Endothelial cell of umbilical vein (primary cell): ENCODE measurements at regions not wholly inside any gene's neighbourhood (a gene's known extent, or its start where the extent isn't known, plus 50 kb on each side); places are given as distances from the start of the nearest gene placed in this dataset.

ENCODE experiments used
- BruUV-seq: library from RNA; stranded (reverse); fragments of 400-500 nt; replicated peaks from 2 replicates; lab custom pipeline; 2021; lab: Mats Ljungman, UMichigan
- CTCF ChIA-PET: fragments of 300-600, 350-600 bp; sonication (Branson Sonifier 250); formaldehyde crosslinking; loops from one replicate; lab custom pipeline; 2021; ENCODE audit warnings: antibody characterized with exemption, inconsistent platforms; lab: Charles Lee
- POLR2A ChIA-PET: fragments of 300-600, 350-600 bp; sonication (Branson Sonifier 250); formaldehyde crosslinking; loops from one replicate; lab custom pipeline; 2021; ENCODE audit warnings: antibody characterized with exemption, inconsistent platforms; lab: Charles Lee
- DNase-seq: peaks from one replicate; pipeline ENCODE4 v3.0.0-alpha.2; 2011; ENCODE audit warnings: low read depth, low spot score
- FAIRE-seq: peaks from 2 replicates; lab custom pipeline; 2011; peaks lifted over from hg19 to GRCh38; lab: Jason Lieb, UNC
- H2AFZ ChIP-seq: 2 replicates; pipeline ENCODE4 v1.6.0; 2012; ENCODE audit warnings: low read depth, low read length, control low read depth, inconsistent platforms
- H3K27ac ChIP-seq: 2 replicates; pipeline ENCODE4 v1.5.1; 2011; ENCODE audit warnings: low read depth, mild to moderate bottlenecking, control low read depth, low read length, moderate library complexity; ENCODE audit not compliant: insufficient read depth
- H3K27me3 ChIP-seq, 2 experiments: 2 replicates each; pipeline versions ENCODE4 v1.6.0 to v1.6.1; 2011; ENCODE audit warnings: low read length in 2 of 2, mixed read lengths in 1 of 2; ENCODE audit not compliant: control insufficient read depth in 2 of 2, insufficient read depth in 2 of 2
- H3K36me3 ChIP-seq, 2 experiments: 2 replicates in 1 of 2; 3 replicates in 1 of 2; pipeline ENCODE4 v1.5.1; 2011; ENCODE audit warnings: low read length in 2 of 2, mild to moderate bottlenecking in 1 of 2, moderate library complexity in 1 of 2; ENCODE audit not compliant: control insufficient read depth in 2 of 2, insufficient read depth in 2 of 2; ENCODE audit errors: extremely low read depth in 1 of 2
- H3K4me1 ChIP-seq: 3 replicates; pipeline ENCODE4 v1.5.1; 2011; ENCODE audit warnings: mild to moderate bottlenecking, low read length; ENCODE audit not compliant: control insufficient read depth, insufficient read depth; ENCODE audit errors: extremely low read depth
- H3K4me2 ChIP-seq: 2 replicates; pipeline ENCODE4 v1.6.1; 2011; ENCODE audit warnings: low read length, control low read depth, mixed read lengths; ENCODE audit not compliant: insufficient read depth
- H3K4me3 ChIP-seq, 3 experiments: fragments of 200-600 bp in 1 of 3; sonication (generic), shearing (Covaris generic) in 1 of 3; replicated peaks in 1 of 3; 2 replicates each; pipeline ENCODE4 v1.5.1; 2011 to 2016; ENCODE audit warnings: control low read depth in 3 of 3, low read length in 3 of 3, mild to moderate bottlenecking in 2 of 3, inconsistent platforms in 1 of 3, low read depth in 1 of 3, moderate library complexity in 1 of 3; ENCODE audit not compliant: insufficient read depth in 1 of 3
- H3K79me2 ChIP-seq: 2 replicates; pipeline ENCODE4 v1.6.0; 2012; ENCODE audit warnings: low read length, inconsistent platforms; ENCODE audit not compliant: control insufficient read depth, insufficient read depth
- H3K9ac ChIP-seq: replicated peaks from 2 replicates; pipeline ENCODE3; 2011; ENCODE audit warnings: low read length, control low read depth; ENCODE audit not compliant: insufficient read depth; ENCODE audit errors: extremely low read depth
- H3K9me1 ChIP-seq: replicated peaks from 3 replicates; pipeline ENCODE4 v1.6.0; 2011; ENCODE audit warnings: mild to moderate bottlenecking, low read length; ENCODE audit not compliant: control insufficient read depth, insufficient read depth; ENCODE audit errors: extremely low read depth
- H3K9me3 ChIP-seq: replicated peaks from 2 replicates; pipeline ENCODE4 v1.5.1; 2012; ENCODE audit warnings: low read length, inconsistent platforms; ENCODE audit not compliant: control insufficient read depth, insufficient read depth
- H4K20me1 ChIP-seq: replicated peaks from 2 replicates; pipeline ENCODE3; 2011; ENCODE audit warnings: mild to moderate bottlenecking, low read length; ENCODE audit not compliant: control insufficient read depth, insufficient read depth; ENCODE audit errors: extremely low read depth
- EZH2 ChIP-seq: IDR thresholded peaks from 2 replicates; pipeline ENCODE4 v1.6.1; 2012; ENCODE audit warnings: borderline replicate concordance, low read depth, mild to moderate bottlenecking, moderate library complexity, low read length, inconsistent platforms; ENCODE audit not compliant: severe bottlenecking
- FOS ChIP-seq: IDR thresholded peaks from 2 replicates; pipeline ENCODE4 v1.6.1; 2011; ENCODE audit warnings: mild to moderate bottlenecking, low read length, moderate library complexity, borderline replicate concordance; ENCODE audit not compliant: insufficient read depth
- GATA2 ChIP-seq: IDR thresholded peaks from 2 replicates; pipeline ENCODE4 v1.7.0; 2011; ENCODE audit warnings: low read depth, mild to moderate bottlenecking, moderate library complexity, mixed read lengths, low read length; ENCODE audit not compliant: insufficient read length, insufficient read depth
- JUN ChIP-seq: IDR thresholded peaks from 2 replicates; pipeline ENCODE4 v1.6.1; 2011; ENCODE audit warnings: borderline replicate concordance, low read depth; ENCODE audit not compliant: insufficient read length, insufficient read depth
- MAX ChIP-seq: IDR thresholded peaks from 2 replicates; pipeline ENCODE4 v1.6.1; 2011; ENCODE audit not compliant: insufficient read depth, insufficient read length
- MYC ChIP-seq: IDR thresholded peaks from one replicate; pipeline ENCODE4 v1.6.1; 2011; ENCODE audit warnings: mild to moderate bottlenecking, low read depth, low read length
- POLR2A ChIP-seq: IDR thresholded peaks from 2 replicates; pipeline ENCODE4 v1.6.1; 2012; ENCODE audit warnings: low read depth, mild to moderate bottlenecking, control low read depth, low read length
- POLR2AphosphoS5 ChIP-seq: IDR thresholded peaks from 2 replicates; pipeline ENCODE4 v1.6.1; 2012; ENCODE audit warnings: low read depth, mild to moderate bottlenecking, control low read depth, low read length, moderate library complexity; ENCODE audit not compliant: insufficient read depth
- dilution Hi-C: fragments of 300-500 bp; cut with MboI; formaldehyde crosslinking; loops from one replicate; pipeline ENCODE4 v1.15.0; 2019; ENCODE audit warnings: low sequenced_read_pairs; ENCODE audit not compliant: extremely low pct_ligation_motif_present
- intact Hi-C: fragments of 100-400 bp; cut with micrococcal nuclease; formaldehyde crosslinking; loops from one replicate; pipeline ENCODE4 v1.10.0; 2022
- TF ChIP-seq, protein P1 (sequence below), 2 donors: IDR thresholded peaks; 1 replicate in 1 of 2; 2 replicates in 1 of 2; pipeline ENCODE4 v1.5.1; 2011; ENCODE audit warnings: low read length in 2 of 2, mild to moderate bottlenecking in 2 of 2, moderate library complexity in 2 of 2, control low read depth in 1 of 2, inconsistent platforms in 1 of 2, low read depth in 1 of 2; ENCODE audit not compliant: insufficient read depth in 1 of 2; ENCODE audit errors: extremely low read depth in 1 of 2

- H3K4me1 ChIP-seq = no peaks in the 10 kb centered on the region
- no peaks in the 10 kb centered on the region for H4K20me1 ChIP-seq
- H3K4me3 ChIP-seq = no peak overlapping the region
- H3K9ac ChIP-seq = no peak overlapping the region
- H3K79me2 ChIP-seq = no peaks in the 10 kb centered on the region
- H3K36me3 ChIP-seq = no peaks in the 10 kb centered on the region
- DNase-seq (no peak), FAIRE-seq (no peak)
- TF ChIP-seq GATA2 (no peak), FOS (no peak), POLR2AphosphoS5 (no peak), POLR2A (no peak), EZH2 (no peak), JUN (no peak), MYC (no peak), MAX (no peak)
- TF ChIP-seq, protein P1, sequence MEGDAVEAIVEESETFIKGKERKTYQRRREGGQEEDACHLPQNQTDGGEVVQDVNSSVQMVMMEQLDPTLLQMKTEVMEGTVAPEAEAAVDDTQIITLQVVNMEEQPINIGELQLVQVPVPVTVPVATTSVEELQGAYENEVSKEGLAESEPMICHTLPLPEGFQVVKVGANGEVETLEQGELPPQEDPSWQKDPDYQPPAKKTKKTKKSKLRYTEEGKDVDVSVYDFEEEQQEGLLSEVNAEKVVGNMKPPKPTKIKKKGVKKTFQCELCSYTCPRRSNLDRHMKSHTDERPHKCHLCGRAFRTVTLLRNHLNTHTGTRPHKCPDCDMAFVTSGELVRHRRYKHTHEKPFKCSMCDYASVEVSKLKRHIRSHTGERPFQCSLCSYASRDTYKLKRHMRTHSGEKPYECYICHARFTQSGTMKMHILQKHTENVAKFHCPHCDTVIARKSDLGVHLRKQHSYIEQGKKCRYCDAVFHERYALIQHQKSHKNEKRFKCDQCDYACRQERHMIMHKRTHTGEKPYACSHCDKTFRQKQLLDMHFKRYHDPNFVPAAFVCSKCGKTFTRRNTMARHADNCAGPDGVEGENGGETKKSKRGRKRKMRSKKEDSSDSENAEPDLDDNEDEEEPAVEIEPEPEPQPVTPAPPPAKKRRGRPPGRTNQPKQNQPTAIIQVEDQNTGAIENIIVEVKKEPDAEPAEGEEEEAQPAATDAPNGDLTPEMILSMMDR (IDR thresholded peaks at IDR 0.05; ENCODE audit: extremely low read depth in 1 of 2, insufficient read depth in 1 of 2, low read depth in 1 of 2, low read length in 2 of 2) = no peak
- ChIA-PET CTCF (interaction anchor here (1.1 to 1.5 kb wide), 2 partner anchors 14 to 234 kb away, joined by 3 to 4 read pairs; no protein-coding TSS in a partner anchor), POLR2A (no interaction called here)
- no peaks in the 10 kb centered on the region for H3K9me3 ChIP-seq
- dilution Hi-C loops (no loop called here), intact Hi-C loops (no loop called here)
- no peaks in the 10 kb centered on the region for H3K9me1 ChIP-seq
- H3K27ac ChIP-seq = no peak overlapping the region
- H2AFZ ChIP-seq = no peak overlapping the region
- no TSS peak for BruUV-seq
- no peaks in the 10 kb centered on the region for H3K27me3 ChIP-seq
- H3K4me2 ChIP-seq = no peak overlapping the region
Observed at GRCh38 chr6:132045877-132046276, 94.7 kb upstream of the CCN2 start.
